Adrenal gland (tissue), 5 donors: ENCODE measurements at regions not wholly inside any gene's neighbourhood (a gene's known extent, or its start where the extent isn't known, plus 50 kb on each side); places are given as distances from the start of the nearest gene placed in this dataset.

Source experiments
- POLR2A ChIP-seq, 2 donors: fragments of 450-650 bp; IDR thresholded peaks; one replicate each; pipeline ENCODE4 v1.6.1; 2017; ENCODE audit warnings: antibody characterized with exemption in 2 of 2, mild to moderate bottlenecking in 2 of 2, moderate library complexity in 1 of 2
- TF ChIP-seq, protein P1 (sequence below), 6 experiments: fragments of 450-650 bp in 4 of 6; fragments of 200-600 bp in 2 of 6; sonication (generic) in 1 of 6; IDR thresholded peaks; 1 replicate in 5 of 6; 2 replicates in 1 of 6; pipeline versions ENCODE4 v1.5.1 to v1.8.0; 2016 to 2021; ENCODE audit warnings: antibody characterized with exemption in 6 of 6, mild to moderate bottlenecking in 2 of 6, moderate library complexity in 1 of 6
- donor health status: DM: no; HTN: no; CAD: no.

DNA sequence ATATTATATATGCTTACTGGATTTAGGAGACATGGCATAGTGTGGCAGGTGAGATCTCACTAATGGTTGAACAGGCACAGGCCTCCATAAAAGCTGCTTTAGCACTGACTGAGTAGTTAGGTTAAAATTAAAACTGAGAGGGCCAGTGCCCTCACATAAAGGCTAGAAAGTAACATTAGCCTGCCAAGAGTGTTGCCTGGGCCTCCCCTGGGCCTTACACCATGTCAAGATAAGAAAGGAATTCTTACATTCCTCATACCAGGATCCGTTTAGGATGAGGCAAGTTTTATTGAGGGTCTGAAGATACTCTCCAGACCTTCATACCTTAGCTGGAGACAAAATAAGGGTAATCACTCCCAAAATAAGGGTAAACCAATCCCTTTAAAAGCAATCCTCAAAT lies 1011.8 kb downstream of the PLA2G4A start:
- TF ChIP-seq, protein P1, sequence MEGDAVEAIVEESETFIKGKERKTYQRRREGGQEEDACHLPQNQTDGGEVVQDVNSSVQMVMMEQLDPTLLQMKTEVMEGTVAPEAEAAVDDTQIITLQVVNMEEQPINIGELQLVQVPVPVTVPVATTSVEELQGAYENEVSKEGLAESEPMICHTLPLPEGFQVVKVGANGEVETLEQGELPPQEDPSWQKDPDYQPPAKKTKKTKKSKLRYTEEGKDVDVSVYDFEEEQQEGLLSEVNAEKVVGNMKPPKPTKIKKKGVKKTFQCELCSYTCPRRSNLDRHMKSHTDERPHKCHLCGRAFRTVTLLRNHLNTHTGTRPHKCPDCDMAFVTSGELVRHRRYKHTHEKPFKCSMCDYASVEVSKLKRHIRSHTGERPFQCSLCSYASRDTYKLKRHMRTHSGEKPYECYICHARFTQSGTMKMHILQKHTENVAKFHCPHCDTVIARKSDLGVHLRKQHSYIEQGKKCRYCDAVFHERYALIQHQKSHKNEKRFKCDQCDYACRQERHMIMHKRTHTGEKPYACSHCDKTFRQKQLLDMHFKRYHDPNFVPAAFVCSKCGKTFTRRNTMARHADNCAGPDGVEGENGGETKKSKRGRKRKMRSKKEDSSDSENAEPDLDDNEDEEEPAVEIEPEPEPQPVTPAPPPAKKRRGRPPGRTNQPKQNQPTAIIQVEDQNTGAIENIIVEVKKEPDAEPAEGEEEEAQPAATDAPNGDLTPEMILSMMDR (IDR thresholded peaks at IDR 0.05): no peak
- no peak for TF ChIP-seq POLR2A (IDR thresholded peaks at IDR 0.05)
